PC-9 (cell line): ENCODE measurements at regions not wholly inside any gene's neighbourhood (a gene's known extent, or its start where the extent isn't known, plus 50 kb on each side); places are given as distances from the start of the nearest gene placed in this dataset.

Source experiments
- BruUV-seq: library from RNA; stranded (reverse); fragments of 400-500 nt; replicated peaks from 2 replicates; lab custom pipeline; 2021; lab: Mats Ljungman, UMichigan
- CTCF ChIA-PET: fragments of 300-600 bp; sonication (Branson Sonifier 250); formaldehyde crosslinking; loops from one replicate; lab custom pipeline; 2022; ENCODE audit warnings: antibody characterized with exemption; lab: Charles Lee
- POLR2A ChIA-PET: fragments of 300-600 bp; sonication (Branson Sonifier 250); formaldehyde crosslinking; loops from one replicate; lab custom pipeline; 2022; ENCODE audit warnings: antibody characterized with exemption; ENCODE audit not compliant: unreplicated experiment; lab: Charles Lee
- DNase-seq, 2 experiments: peaks; one replicate each; pipeline versions ENCODE4 v3.0.0 to v3.0.0-alpha.2; 2015 to 2022; ENCODE audit warnings: mixed read lengths in 1 of 2
- H2AFZ ChIP-seq: fragments of 200-600 bp; sonication (generic); 2 replicates; pipeline ENCODE4 v1.8.1; 2017; ENCODE audit warnings: antibody characterized with exemption
- H3F3A ChIP-seq: fragments of 200-600 bp; sonication (generic); 2 replicates; pipeline ENCODE4 v1.8.1; 2017; ENCODE audit warnings: antibody characterized with exemption, mild to moderate bottlenecking, low read depth; ENCODE audit not compliant: insufficient read depth
- H3K27ac ChIP-seq: fragments of 200-600 bp; sonication (generic); 2 replicates; pipeline ENCODE4 v1.6.1; 2016; ENCODE audit warnings: mixed run types
- H3K27me3 ChIP-seq: fragments of 200-600 bp; sonication (generic); 2 replicates; pipeline ENCODE4 v1.6.1; 2016; ENCODE audit warnings: low read depth, mixed run types; ENCODE audit not compliant: insufficient read depth
- H3K36me3 ChIP-seq: fragments of 200-600 bp; sonication (generic); 2 replicates; pipeline ENCODE4 v1.6.1; 2016; ENCODE audit warnings: low read depth, mixed run types
- H3K4me1 ChIP-seq: fragments of 200-600 bp; sonication (generic); replicated peaks from 2 replicates; pipeline ENCODE4 v1.6.1; 2016; ENCODE audit warnings: mixed run types; ENCODE audit not compliant: insufficient read depth
- H3K4me2 ChIP-seq: fragments of 200-600 bp; sonication (generic); 2 replicates; pipeline ENCODE4 v1.6.1; 2017; ENCODE audit warnings: mixed run types
- H3K4me3 ChIP-seq: fragments of 200-600 bp; sonication (generic); 2 replicates; pipeline ENCODE4 v1.6.1; 2016; ENCODE audit warnings: mixed run types
- H3K79me2 ChIP-seq: fragments of 200-600 bp; sonication (generic); 2 replicates; pipeline ENCODE4 v1.6.1; 2017; ENCODE audit warnings: low read depth, mixed run types
- H3K9me2 ChIP-seq: fragments of 200-600 bp; sonication (generic); 2 replicates; pipeline ENCODE4 v1.8.1; 2017; ENCODE audit warnings: mild to moderate bottlenecking; ENCODE audit not compliant: insufficient read depth
- H3K9me3 ChIP-seq: fragments of 200-600 bp; sonication (generic); 2 replicates; pipeline ENCODE4 v1.8.1; 2016; ENCODE audit warnings: low read depth; ENCODE audit not compliant: insufficient read depth
- H4K20me1 ChIP-seq: fragments of 200-600 bp; sonication (generic); 2 replicates; pipeline ENCODE4 v1.8.1; 2017; ENCODE audit not compliant: insufficient read depth
- CTCF ChIP-seq: fragments of 200-600 bp; sonication (generic); conservative IDR thresholded peaks from 2 replicates; pipeline ENCODE4 v1.6.1; 2017; ENCODE audit warnings: mixed run types, antibody characterized with exemption, mild to moderate bottlenecking, moderate library complexity
- EZH2 ChIP-seq: fragments of 200-600 bp; sonication (generic); IDR thresholded peaks from 2 replicates; pipeline ENCODE4 v1.8.0; 2017; ENCODE audit warnings: antibody characterized with exemption, low read depth
- intact Hi-C: fragments of 100-400 bp; cut with micrococcal nuclease; formaldehyde crosslinking; loops from one replicate; pipeline ENCODE4 v1.10.0; 2022; ENCODE audit not compliant: unreplicated experiment

GRCh38 chr3:148150141-148150540, 547.6 kb upstream of the AGTR1 start:
- Histone ChIP-seq H3F3A (no peaks in the 10 kb centered on the region), H3K27me3 (no peaks in the 10 kb centered on the region), H3K4me3 (no peak overlapping the region), H2AFZ (no peak overlapping the region), H3K4me2 (no peak overlapping the region), H3K4me1 (no peaks in the 10 kb centered on the region), H4K20me1 (no peaks in the 10 kb centered on the region), H3K27ac (no peak overlapping the region), H3K36me3 (no peaks in the 10 kb centered on the region), H3K9me3 (no peaks in the 10 kb centered on the region), H3K9me2 (no peaks in the 10 kb centered on the region), H3K79me2 (no peaks in the 10 kb centered on the region)
- intact Hi-C loops: no loop called here
- ChIA-PET CTCF (no interaction called here), POLR2A (no interaction called here)
- BruUV-seq: no TSS peak
- TF ChIP-seq CTCF: no peak
- DNase-seq: no peak

- Histone ChIP-seq H3K9me3 (no peaks in the 10 kb centered on the region), H2AFZ (no peak overlapping the region), H3K9me2 (no peaks in the 10 kb centered on the region), H3K27me3 (no peaks in the 10 kb centered on the region), H3F3A (no peaks in the 10 kb centered on the region), H3K79me2 (no peaks in the 10 kb centered on the region), H3K4me2 (no peak overlapping the region), H3K27ac (no peak overlapping the region), H3K36me3 (no peaks in the 10 kb centered on the region), H4K20me1 (no peaks in the 10 kb centered on the region), H3K4me1 (no peaks in the 10 kb centered on the region), H3K4me3 (no peak overlapping the region)
- CTCF ChIA-PET: no interaction called here
- POLR2A ChIA-PET: no interaction called here
- peak in 1 of 2 experiments; percentile 52 for DNase-seq
- BruUV-seq: no TSS peak
- TF ChIP-seq CTCF: no peak
- no peak for TF ChIP-seq EZH2
- intact Hi-C loops: no loop called here
Observed at GRCh38 chr3:148158210-148158609, 539.5 kb upstream of the AGTR1 start.

GRCh38 chr3:148162132-148162531, 535.6 kb upstream of the AGTR1 start:
- no peak for TF ChIP-seq CTCF
- TF ChIP-seq EZH2: no peak
- no TSS peak for BruUV-seq
- CTCF ChIA-PET: no interaction called here

More at GRCh38 chr3:148162132-148162531, 535.6 kb upstream of the AGTR1 start:
- no peaks in the 10 kb centered on the region for H3K9me3 ChIP-seq
- intact Hi-C loops: no loop called here
- H3K27me3 ChIP-seq: no peaks in the 10 kb centered on the region
- H3K9me2 ChIP-seq: no peaks in the 10 kb centered on the region
- no peaks in the 10 kb centered on the region for H3K79me2 ChIP-seq
- H3K27ac ChIP-seq: no peak overlapping the region
- no peaks in the 10 kb centered on the region for H3K4me1 ChIP-seq
- no peaks in the 10 kb centered on the region for H4K20me1 ChIP-seq
- H2AFZ ChIP-seq: no peak overlapping the region
- no peak for DNase-seq
- H3K4me3 ChIP-seq: no peak overlapping the region
- H3K36me3 ChIP-seq: no peaks in the 10 kb centered on the region
- POLR2A ChIA-PET: no interaction called here
- H3F3A ChIP-seq: no peaks in the 10 kb centered on the region
- H3K4me2 ChIP-seq: no peak overlapping the region
